ENCODE measurements at regions not wholly inside any gene's neighbourhood (a gene's known extent, or its start where the extent isn't known, plus 50 kb on each side); places are given as distances from the start of the nearest gene placed in this dataset.

DNA sequence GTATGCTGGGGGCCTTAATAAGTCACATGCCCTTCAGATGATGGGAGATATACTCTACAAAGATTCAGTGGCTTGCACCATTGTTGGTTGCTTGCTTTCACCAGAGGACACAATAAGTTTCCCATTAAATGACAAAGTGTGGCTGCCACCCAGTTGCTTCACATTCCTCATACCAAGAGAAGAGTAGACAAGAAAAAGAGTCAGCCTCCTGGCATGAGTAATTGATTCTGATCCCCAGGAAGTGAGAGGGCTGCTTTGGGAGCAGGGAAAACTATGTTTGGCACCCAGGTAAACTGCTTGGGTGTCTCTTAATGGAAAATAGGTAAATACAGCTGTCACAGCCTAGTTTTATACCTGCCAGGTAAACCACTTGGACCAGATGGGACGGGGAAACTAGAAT lies 66.7 kb upstream of the IL6 start:
- H3K9me2 ChIP-seq: no peaks in the 10 kb centered on the region
- no peak overlapping the region for H2AFZ ChIP-seq (ENCODE audit: low read depth)
- peaks cover 13% of the 10 kb centered on the region for H3F3A ChIP-seq (replicated peaks; ENCODE audit: insufficient read depth)
- no peaks in the 10 kb centered on the region for H3K36me3 ChIP-seq (replicated peaks in 1 of 2; ENCODE audit: control insufficient read depth in 1 of 2, insufficient read depth in 2 of 2, low read length in 1 of 2)
- H3K9me3 ChIP-seq: no peaks in the 10 kb centered on the region
- DNase-seq: no peak
- H3K27ac ChIP-seq (ENCODE audit: low read depth in 2 of 2, low read length in 1 of 2): no peak overlapping the region
- no peak overlapping the region for H3K4me2 ChIP-seq
- TF ChIP-seq RXRA (IDR thresholded peaks at IDR 0.05; ENCODE audit: borderline replicate concordance, low read depth) (no peak), YY1 (IDR thresholded peaks at IDR 0.05; ENCODE audit: low read depth) (no peak), USF1 (IDR thresholded peaks at IDR 0.05; ENCODE audit: borderline replicate concordance, low read depth) (no peak), ZBTB33 (IDR thresholded peaks at IDR 0.05; ENCODE audit: borderline replicate concordance, low read depth) (no peak)
- TF ChIP-seq, protein P1, sequence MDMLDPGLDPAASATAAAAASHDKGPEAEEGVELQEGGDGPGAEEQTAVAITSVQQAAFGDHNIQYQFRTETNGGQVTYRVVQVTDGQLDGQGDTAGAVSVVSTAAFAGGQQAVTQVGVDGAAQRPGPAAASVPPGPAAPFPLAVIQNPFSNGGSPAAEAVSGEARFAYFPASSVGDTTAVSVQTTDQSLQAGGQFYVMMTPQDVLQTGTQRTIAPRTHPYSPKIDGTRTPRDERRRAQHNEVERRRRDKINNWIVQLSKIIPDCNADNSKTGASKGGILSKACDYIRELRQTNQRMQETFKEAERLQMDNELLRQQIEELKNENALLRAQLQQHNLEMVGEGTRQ (IDR thresholded peaks at IDR 0.05; ENCODE audit: borderline replicate concordance, low read depth, low read length): no peak
- H3K4me3 ChIP-seq (ENCODE audit: low read depth in 2 of 2, low read length in 1 of 2): no peak overlapping the region
- POLR2A ChIA-PET: no interaction called here
- no peaks in the 10 kb centered on the region for H4K20me1 ChIP-seq (ENCODE audit: insufficient read depth)
- no peak overlapping the region for H3K9ac ChIP-seq
- CTCF ChIA-PET: interaction anchor here (1.3 kb wide), 1 partner anchor 8 kb away, joined by 4 read pairs; no protein-coding TSS in a partner anchor
- H3K79me2 ChIP-seq (ENCODE audit: insufficient read depth): no peaks in the 10 kb centered on the region
- H3K27me3 ChIP-seq (ENCODE audit: insufficient read depth): peaks cover 4% of the 10 kb centered on the region; the same call in 1 of the 2 replicates
- 22% methylated on average over 1 of the region's 1 CpG for WGBS (ENCODE audit: low lambda C conversion rate)
- H3K4me1 ChIP-seq (ENCODE audit: control insufficient read depth in 1 of 2, insufficient read depth in 2 of 2, low read depth in 1 of 2, low read length in 1 of 2): peaks cover 0 to 10% of the 10 kb centered on the region in 2 experiments; a peak in 1 of 4 replicates

DNA sequence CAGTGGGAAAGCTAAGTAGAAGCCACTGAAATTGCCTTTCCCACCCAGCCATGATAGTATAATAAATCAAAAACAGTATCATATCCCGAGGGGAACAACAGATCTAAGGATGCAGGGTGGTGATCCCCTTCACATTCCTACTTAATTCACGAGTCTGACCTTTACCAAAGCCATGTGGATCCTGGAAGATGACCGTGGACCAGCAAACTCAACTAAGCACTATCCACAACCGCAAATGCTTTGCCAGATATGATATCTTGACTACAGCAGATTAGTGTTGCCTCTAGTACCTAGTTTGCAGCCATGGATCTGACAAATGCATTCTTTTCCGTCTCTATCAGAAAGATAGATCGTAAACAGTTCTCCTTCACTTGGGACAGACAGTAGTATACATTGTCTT lies 67.3 kb upstream of the IL6 start:
- H3K27ac ChIP-seq (ENCODE audit: low read depth in 2 of 2, low read length in 1 of 2): no peak overlapping the region
- H3K36me3 ChIP-seq (replicated peaks in 1 of 2; ENCODE audit: control insufficient read depth in 1 of 2, insufficient read depth in 2 of 2, low read length in 1 of 2): no peaks in the 10 kb centered on the region
- no peak overlapping the region for H3K4me2 ChIP-seq
- ChIA-PET CTCF (no interaction called here), POLR2A (no interaction called here)
- peaks cover 13% of the 10 kb centered on the region for H3F3A ChIP-seq (replicated peaks; ENCODE audit: insufficient read depth)
- 16% methylated on average over 6 of the region's 6 CpGs for WGBS (ENCODE audit: low lambda C conversion rate)
- DNase-seq: no peak
- TF ChIP-seq FOSL2 (IDR thresholded peaks at IDR 0.05; ENCODE audit: borderline replicate concordance, low read depth): no peak
- TF ChIP-seq NRF1 (IDR thresholded peaks at IDR 0.05; ENCODE audit: low read depth, low read length): no peak
- TF ChIP-seq GABPA (IDR thresholded peaks at IDR 0.05; ENCODE audit: low read depth): no peak
- H3K9me2 ChIP-seq: no peaks in the 10 kb centered on the region
- H3K9ac ChIP-seq: no peak overlapping the region
- H3K4me3 ChIP-seq (ENCODE audit: low read depth in 2 of 2, low read length in 1 of 2): no peak overlapping the region
- no peaks in the 10 kb centered on the region for H4K20me1 ChIP-seq (ENCODE audit: insufficient read depth)
- H3K79me2 ChIP-seq (ENCODE audit: insufficient read depth): no peaks in the 10 kb centered on the region
- H3K9me3 ChIP-seq: no peaks in the 10 kb centered on the region
- H3K27me3 ChIP-seq (ENCODE audit: insufficient read depth): 0 out of 2 replicates have a peak, but pooled peaks cover 3% of the 10 kb centered on the region
- peaks cover 0 to 10% of the 10 kb centered on the region in 2 experiments; a peak in 1 of 4 replicates for H3K4me1 ChIP-seq (ENCODE audit: control insufficient read depth in 1 of 2, insufficient read depth in 2 of 2, low read depth in 1 of 2, low read length in 1 of 2)
- H2AFZ ChIP-seq (ENCODE audit: low read depth): no peak overlapping the region

All from SK-N-SH (cell line).